ENCODE measurements at regions not wholly inside any gene's neighbourhood (a gene's known extent, or its start where the extent isn't known, plus 50 kb on each side); places are given as distances from the start of the nearest gene placed in this dataset.
A peak's percentile ranks its signal among the peaks of the same experiment; 100 is the strongest.
"Not testable (repeated sequence)": the region's sequence is repeated elsewhere in the genome, so short reads cannot be mapped to it uniquely, and the experiment has no call there.

DNA sequence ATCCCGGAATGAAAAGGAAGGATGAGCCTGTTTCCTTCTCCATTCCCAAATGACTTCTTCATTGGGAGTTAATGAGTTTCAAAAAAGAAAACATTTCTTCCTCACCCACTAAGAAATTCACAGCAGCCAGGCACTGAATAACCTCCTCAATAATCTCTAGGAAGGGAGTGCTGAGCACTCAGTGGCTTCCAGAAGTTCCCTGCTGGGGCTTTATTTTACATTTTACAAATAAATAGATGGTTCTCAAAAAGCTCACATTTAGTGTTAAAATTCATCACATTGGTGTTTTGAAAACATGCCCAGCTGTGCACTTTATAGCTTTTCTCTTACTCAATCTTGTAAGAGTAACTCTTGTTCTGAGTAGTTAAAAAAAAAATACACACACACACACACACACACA, 148.9 kb upstream of the PFKP start:
- DNase-seq = no peak

DNA sequence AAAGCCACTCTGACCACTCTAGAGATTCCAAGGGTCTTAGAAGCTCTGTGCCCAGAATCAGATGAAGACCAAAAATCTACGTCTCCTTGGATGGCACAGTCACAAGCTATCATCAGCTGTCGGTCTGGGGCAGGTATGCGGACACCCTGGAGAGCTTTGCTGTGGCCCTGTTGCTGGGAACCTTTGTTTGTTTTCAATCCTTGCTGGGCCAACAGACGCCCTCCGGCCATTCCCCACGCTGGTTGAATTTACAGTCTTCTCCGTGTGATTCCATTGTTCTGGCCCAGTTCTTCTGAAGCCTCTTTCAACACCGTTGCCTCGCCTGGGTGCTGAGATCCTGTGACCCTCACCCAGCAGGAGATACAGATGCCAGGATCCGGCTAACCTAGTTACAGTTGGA, 149.4 kb upstream of the PFKP start:
- DNase-seq = no peak

DNA sequence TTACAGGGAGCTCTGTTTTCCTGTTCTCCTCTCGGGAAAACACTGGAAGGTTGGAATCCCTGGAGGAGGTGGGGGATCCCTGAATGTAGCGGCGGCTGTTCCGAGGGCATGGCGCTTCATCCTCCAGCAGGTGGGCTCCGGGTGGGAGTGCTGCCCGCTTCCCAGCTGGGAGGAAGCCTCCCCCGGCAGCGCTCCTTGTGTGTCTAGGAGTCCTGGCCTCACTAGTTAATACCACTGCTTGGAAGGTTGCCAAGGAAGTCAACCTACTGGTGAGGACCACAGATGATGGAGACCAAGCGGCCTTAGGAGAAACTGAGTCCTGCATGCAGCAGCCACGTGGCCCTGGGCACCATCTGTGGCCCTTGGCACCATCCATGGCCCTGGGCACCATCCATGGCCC, 151.9 kb upstream of the PFKP start:
- no peak for DNase-seq

DNA sequence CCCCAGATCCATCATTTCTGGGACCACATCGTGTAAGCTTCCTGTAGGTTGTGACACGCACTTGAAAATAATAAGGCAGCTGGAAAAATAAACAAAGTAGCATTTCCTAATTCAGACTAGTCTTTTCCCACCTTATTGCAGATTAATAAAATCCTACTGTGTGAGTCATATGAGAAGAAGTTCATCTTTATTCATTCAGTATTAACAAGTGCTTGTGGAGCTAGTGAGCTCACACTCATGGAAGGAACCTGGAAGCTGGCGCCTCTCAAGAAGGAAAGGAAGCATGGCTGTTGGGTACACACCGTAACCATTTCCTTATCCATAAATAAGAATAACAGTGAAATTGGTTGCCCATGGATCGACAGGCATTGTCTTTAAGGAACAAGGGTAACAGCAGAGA, 152.6 kb upstream of the PFKP start:
- no peak for DNase-seq

GRCh38 chr10:2913474-2913873, 153.9 kb upstream of the PFKP start:
- no peak for DNase-seq

- DNase-seq = no peak
Measured at GRCh38 chr10:2910656-2911055, 156.7 kb upstream of the PFKP start.

DNA sequence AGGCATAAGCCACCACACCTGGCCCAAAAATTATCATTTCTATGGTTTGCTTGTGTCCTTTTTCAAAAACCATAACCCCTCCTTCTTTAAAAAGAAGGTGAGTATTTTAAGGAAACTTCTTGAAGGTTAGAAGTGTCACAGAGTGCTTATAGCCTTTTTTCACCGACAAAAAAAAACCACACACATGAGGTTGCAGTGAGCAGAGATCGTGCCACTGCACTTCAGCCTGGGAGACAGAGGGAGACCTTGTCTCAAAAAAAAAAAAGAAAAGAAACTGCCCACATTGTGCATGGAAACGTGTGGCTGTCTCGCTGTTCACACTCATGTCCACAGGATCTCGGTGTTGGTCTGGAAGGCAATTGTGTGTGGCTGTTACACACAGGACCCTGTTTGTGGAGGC, 157.4 kb upstream of the PFKP start:
- DNase-seq = no peak

- peak in 1 of 2 donors; percentile 8 for DNase-seq
Measured at GRCh38 chr10:2908851-2909630, 158.3 kb upstream of the PFKP start.

DNA sequence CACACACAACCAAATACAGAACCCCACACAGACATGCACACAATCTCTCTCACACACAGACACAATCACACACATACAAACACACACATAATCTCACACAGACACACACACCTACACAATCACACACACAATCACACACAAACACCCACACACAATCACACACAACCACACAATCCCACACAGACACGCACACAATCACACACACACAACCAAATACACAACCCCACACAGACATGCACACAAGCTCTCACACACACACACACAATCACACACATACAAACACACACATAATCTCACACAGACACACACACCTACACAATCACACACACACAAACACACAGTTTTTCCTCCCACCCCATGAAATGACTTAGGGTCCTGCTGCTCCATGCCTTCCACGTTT, 160.4 kb upstream of the PFKP start:
- DNase-seq = no peak

DNA sequence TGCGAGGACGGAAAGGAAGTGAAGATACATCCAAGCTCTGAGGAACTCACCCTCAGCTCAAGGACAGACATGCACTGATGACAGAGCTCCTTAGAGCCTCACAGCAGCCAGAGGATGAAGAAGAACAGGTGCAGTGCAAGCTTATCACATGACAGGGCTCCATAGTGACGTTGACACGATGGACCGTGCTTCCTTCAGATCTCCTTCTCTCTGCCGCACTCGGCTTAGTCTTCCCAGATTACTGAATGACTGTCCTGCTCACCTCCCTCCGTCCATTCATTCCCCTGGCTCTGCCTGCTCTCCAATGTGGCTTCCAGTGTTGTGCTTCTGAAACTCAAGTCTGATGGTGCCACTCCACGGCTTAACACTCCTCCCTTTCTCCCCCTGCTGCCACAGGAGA, 161.5 kb upstream of the PFKP start:
- no peak for DNase-seq

DNA sequence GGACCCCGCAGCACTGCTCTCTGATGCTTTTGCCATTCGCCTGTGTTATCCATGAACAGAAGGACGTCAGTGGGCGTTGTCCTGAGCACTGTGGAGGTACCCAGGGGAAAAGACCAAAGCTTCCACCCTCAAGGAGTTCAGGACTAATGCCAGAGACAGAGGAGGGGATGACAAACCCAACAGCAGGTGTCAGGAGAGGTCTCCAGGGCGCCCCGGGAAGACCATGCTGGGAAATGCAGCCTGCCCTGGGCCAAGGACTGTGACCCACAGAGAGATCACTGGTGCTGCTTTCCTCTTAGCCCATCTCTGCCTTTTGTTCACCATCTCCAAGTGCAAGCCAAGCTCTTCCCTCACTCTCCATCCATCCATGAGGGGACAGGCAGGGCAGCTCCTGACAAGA, 166.8 kb upstream of the PFKP start:
- no peak for DNase-seq

GRCh38 chr10:2899246-2899951, 167.9 kb upstream of the PFKP start:
- DNase-seq = no peak

GRCh38 chr10:2898509-2898860, 168.9 kb upstream of the PFKP start:
- no peak for DNase-seq

GRCh38 chr10:2897619-2898508, 169.5 kb upstream of the PFKP start:
- DNase-seq = no peak

GRCh38 chr10:2896334-2896733, 171.0 kb upstream of the PFKP start:
- DNase-seq = not testable (repeated sequence)

DNA sequence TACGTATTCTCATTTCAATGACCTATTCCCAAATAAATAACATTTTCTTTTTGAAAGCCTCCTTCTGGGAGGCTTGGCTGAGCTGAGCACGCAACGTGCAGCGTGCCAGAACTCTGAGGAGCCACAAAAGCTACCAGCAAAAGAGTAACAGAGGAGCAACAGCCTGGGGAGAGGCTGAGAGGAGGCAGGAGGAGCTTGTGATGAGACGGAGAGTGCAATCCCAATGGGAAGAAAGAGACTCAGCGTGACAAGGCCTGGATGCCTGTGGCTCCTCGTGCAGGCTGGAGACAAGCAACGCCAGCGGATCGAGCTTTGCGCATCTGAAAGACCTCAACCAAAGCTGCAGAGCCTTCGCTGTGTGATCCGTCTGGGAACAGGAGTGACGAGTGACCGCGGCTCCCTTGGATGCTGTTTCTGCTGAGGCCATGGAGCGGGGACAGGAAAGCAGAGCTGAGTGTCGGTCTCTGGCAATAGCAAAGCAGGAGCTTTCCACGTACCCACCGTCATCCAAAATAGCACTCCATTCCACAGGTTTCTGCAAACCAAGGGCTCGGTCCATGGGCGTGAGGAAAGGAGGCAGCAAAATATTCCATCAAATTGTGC, 171.7 kb upstream of the PFKP start:
- no peak for DNase-seq

DNA sequence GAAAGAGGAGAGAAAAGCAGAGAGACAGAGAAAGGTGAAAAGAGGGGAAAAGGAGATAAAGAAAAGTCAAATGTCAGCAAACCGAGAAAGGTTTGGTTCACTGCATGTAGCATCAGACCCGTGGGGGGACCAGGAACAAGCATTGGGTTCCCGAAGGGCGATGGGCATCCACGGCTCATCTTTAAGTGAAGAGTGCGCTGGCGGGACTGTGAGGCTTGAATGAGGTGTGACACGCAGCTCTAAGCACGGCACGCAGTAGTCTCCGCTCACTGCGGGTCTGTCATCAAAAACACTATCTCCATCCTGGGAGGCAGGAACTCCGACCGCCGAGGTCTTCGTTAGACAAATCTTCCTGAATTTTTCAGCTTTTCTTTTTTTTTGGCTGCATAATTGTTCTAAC, 173.4 kb upstream of the PFKP start:
- no peak for DNase-seq

- no peak for DNase-seq
Measured at GRCh38 chr10:2893158-2893845, 174.0 kb upstream of the PFKP start.

GRCh38 chr10:2891770-2892124, 175.6 kb upstream of the PFKP start:
- DNase-seq = no peak

- DNase-seq = no peak
Measured at GRCh38 chr10:2891073-2891769, 176.1 kb upstream of the PFKP start.

DNA sequence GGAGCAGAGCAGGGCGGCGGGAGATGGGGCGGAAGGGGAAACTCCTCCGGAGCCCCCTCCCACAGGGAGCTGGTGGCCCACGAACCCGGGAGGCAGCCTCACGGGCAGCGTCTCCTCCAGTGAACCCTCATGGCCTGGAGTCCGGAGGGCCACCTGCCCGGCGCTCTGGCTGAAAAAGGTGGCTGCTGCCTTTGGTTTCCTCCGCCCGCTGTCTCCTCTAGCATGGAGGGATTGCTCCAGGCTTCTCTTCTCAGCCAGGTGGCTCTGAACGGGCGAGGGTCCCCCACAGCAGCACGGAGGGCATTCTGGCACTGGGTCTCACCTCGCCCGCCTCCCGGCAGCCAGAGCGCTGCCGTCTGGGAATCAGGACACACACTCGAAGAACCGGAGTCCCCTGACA, 177.3 kb upstream of the PFKP start:
- DNase-seq = no peak

DNA sequence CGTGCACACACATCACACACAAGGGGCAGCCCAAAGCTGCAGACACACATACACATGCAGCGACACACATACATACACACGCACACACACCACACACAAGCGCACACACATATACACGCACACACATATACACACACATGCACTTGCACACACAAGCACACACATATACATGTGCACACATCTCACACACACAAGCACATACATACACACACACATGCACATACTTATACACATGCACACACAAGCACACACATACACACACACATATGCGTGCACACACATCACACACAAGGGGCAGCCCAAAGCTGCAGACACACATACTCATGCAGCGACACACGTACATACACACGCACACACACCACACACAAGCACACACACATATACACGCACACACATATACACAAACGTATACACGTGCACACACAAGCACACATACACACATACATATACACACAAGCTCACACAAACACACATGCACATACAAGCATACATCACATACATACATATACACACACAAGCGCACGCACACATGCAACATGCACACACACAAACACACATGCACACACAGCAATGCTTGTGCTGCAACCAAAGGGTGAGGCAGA, 178.8 kb upstream of the PFKP start:
- DNase-seq = no peak
